IPS DF 4.7 (cell line): ENCODE measurements at regions not wholly inside any gene's neighbourhood (a gene's known extent, or its start where the extent isn't known, plus 50 kb on each side); places are given as distances from the start of the nearest gene placed in this dataset.

Source experiments
- DNase-seq: peaks from one replicate; pipeline ENCODE4 v3.0.0-alpha.2; 2013; ENCODE audit warnings: low spot score; ENCODE audit errors: extremely low read depth

GRCh38 chr4:17182888-17183287 is 284.4 kb upstream of the LDB2 start:
- DNase-seq: no peak

DNA sequence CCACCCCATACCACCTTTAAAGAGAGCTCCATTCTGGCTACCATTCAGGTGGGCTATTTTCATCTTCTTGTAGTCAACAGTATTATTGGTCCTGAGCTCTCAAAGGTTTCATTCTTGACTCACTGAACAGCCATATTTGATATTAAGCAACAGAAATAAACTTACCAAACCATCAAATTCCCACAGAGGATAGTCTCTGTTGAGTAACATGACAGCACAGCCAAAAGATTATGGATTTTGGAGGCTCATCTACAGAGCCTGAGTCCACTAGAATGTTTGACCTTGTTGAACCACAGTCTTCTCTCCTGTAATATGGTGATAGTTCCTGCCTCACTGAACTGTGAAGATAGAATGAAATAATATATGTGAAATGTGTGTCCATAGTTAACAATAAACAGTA is 276.3 kb upstream of the LDB2 start:
- DNase-seq: no peak

DNA sequence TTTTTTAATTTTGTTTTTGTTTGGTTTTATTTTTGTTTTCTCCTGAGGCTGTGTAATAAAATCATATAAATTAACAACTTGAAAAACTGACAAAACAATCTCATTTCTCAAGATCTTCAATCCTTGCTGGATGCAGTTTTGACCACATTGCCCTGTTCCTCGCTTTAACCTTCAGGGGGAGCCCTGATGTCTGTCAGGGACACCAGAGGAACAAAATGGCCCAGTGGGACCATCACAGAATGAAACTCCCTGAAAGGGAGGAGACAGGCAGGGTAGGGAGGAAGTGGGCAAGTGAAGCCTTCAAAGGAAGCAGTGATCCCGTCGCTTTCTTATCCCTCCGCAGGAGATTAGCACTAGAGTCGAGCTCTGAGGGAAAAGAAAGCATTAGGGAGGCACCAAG is 274.9 kb upstream of the LDB2 start:
- DNase-seq: peak; percentile 46

DNA sequence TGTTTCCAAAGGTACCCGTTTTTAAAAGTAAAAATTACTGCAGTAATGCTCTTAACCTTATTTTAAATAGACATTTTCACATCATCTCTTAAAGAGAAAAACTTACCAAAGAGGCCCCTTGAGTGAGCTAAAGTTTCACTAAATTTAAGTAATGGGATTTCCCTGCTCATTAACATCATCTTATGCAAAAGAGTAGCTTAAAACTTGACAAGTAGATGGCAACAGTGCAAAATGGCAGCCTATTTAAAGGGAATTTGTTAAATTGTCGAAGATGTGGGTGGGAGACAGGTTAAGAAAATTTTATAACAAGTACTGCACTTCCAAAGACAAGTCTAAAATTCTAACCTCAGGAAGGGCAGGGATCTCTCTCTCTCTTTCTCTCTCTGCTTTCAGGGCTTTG is 271.7 kb upstream of the LDB2 start:
- no peak for DNase-seq

GRCh38 chr4:17169699-17170098 is 271.3 kb upstream of the LDB2 start:
- DNase-seq: no peak

- no peak for DNase-seq
Observed at GRCh38 chr4:17168571-17168970, 270.1 kb upstream of the LDB2 start.

DNA sequence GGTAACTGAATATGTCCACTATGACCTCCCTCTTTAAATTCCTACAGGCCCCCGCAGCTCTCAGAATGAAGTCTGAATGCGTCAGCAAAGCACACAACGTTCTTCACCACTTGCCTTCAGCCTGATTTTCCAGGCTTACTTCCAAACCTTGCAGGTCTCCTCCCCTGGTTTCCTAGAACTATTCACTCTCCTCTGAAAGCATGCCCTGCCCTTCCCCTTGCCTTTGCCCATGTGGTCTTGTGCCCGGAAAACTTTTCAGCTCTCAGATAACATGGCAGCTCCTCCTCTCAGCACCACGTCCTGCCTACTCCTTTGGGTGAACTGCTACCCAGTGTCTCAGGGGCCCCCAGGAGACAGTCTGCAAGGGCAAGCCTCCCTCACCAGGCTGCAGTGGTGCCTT is 268.5 kb upstream of the LDB2 start:
- DNase-seq: no peak

GRCh38 chr4:17165286-17165685 is 266.8 kb upstream of the LDB2 start:
- no peak for DNase-seq

- DNase-seq: no peak
Observed at GRCh38 chr4:17164666-17165065, 266.2 kb upstream of the LDB2 start.

DNA sequence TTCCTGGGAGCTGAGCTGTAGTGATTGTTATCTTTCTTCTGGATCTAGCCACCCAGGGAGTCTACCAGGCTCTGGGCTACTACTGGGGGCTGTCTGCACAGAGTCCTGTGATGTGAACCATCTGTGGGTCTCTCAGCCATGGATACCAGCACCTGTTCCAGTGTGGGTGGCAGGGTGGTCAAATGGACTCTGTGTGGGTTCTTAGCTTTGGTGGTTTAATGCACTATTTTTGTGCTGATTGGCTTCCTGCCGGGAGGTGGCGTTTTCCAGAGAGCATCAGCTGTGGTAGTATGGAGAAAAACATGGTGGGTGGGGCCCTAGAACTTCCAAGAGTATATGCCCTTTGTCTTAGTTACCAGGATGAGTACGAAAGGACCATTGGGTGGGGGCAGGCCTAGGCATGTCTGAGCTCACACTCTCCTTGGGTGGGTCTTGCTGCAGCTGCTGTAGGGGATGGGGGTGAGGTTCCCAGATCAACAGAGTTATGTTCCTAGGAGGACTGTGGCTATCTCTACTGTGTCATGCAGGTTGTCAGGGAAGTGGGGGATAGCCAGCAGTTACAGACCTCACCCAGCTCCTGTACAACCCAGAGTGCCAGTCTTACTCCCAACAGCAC is 264.8 kb upstream of the LDB2 start:
- DNase-seq: no peak

DNA sequence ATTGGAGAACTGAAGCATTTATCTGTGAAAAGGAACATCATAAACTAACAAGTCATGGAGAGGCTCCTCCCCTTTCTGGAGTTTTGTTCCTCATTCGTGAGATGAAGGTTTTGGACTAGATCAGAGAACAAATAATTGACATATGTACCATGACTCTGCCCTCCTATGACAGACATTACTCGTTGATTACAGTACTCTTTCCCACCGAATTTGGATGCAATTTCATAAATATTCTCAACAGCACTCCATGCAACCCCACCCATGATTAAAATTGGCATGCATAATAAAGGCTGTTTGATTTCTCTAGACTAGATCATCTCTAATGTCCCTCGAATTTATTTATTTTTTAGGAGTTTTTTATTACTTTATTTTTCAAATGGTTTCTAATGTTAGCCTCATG is 258.9 kb upstream of the LDB2 start:
- no peak for DNase-seq

GRCh38 chr4:17155486-17155885 is 257.0 kb upstream of the LDB2 start:
- no peak for DNase-seq

DNA sequence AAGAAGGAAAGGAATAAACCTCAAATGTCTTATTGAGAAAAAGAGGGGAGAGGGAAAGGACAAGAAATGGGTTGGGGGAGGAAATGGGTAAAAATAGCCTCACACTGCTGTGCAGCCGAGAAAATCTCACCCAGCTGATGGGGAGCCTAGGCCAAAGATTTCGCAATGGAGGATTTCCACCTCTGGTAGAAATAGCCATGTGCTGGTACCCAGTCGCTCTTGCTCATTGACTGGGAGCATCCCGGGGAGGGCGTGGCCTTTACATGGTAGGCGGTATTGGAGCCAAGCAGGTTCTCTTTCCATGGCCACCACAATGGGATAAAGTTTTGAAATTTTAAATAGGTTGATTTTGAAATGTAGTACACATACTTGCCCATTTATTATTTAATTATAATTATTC is 255.1 kb upstream of the LDB2 start:
- no peak for DNase-seq

DNA sequence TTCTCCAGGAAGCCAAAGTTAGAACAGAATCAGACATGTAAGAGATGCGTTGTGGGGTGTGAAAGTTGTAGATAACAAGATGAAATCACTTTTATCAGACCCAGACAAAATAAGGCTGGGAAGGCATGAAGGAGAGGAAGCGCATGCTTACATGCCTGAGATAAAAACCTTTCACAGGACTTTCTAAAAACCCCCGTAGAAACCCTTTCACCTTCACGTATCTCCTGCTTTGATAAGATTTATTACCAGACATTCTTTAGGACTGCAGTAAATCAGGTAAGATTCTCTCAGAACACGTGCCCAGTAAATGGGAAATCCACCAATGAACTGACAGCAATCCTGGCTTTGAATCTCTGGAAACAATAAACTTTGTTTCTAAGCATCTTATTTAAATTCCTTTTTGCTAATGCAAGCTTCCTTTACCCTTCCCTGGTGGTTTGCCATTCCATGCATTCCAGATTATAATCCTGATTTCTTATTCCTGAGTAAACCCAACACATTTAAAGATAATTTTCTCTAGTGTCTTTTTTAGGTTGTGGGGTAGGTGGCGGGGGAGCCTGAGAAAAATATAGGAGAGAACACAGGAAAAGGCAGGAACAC is 254.6 kb upstream of the LDB2 start:
- no peak for DNase-seq

DNA sequence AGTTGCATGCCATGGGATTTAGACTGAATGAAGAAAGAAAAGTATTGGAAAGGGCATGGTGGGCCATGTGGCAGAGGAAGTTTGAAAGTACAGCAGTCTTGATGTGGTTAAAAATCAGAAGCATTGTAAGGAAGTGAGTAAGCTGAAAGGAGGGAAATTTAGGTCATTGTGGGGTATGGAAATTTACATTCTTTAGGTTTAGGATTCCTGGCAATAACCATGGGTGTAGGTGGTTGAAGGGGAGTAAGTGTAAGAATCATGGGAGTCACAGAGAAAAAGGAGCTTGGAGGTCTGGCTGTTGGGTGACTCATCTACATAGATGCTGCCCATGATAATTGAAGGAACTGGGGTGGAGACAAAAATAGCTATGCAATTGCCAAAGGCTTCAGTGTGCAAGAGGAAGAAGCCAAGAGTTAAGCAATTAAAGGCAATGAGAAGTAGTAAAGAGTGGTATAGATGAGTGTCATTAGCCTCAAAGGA is 243.8 kb upstream of the LDB2 start:
- DNase-seq: no peak

- no peak for DNase-seq
Observed at GRCh38 chr4:17138847-17139246, 240.4 kb upstream of the LDB2 start.

DNA sequence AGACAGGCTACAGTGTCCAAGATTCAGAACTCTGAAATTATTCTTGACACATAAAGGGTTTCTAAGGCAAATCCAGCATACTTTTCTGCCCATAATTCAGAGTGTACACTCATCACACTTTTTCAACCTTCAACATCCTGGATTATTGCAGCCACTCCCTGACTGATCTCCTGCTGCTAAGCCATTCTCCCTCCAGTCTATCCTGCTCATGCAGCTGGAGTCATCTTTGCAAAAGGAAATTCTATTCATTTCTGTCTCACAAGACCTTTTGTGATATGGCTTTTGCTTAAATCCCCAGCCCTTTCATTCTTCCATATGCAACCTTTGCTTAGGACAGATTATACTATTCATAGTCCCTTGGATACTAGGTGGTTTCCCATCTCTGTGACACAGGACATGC is 236.1 kb upstream of the LDB2 start:
- DNase-seq: no peak

DNA sequence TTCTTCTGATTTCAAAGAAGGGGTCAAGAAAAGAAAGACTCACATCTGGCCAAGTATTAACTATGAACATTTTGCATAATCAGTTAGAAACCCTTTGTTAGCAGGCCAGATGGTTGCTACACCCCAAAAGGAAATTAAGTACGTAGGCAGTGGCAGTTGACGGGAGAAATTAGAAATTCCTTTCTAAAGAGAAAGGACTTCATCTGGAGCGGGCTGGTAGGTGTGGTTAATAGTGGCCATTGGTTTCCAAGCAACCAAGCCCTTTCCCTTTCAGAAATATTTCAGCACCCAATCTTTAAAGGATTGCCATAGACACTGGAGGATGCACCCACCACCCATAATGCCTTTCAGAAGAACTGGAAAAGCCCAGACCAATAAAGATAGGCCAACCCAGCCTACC is 235.7 kb upstream of the LDB2 start:
- DNase-seq: no peak

DNA sequence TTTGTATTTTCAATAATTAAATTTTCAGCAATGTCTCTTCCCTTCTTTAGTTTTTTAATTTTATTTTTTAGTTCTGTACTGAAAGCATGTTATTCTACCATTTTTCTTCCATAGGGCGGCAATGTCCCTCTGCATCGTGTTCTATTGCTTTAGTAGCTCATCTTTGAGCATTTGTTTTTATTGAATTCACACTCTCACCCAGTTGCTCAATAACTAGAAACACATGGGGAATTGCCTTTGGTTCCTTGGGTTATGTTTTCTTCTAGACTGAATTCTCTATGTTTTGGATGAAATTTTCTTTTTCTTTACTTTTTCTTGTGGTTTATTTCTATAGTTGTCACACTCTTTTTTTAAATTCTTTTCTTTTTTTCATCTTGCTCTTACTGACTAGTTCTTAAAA is 233.8 kb upstream of the LDB2 start:
- DNase-seq: no peak

- DNase-seq: no peak
Observed at GRCh38 chr4:17128268-17128667, 229.8 kb upstream of the LDB2 start.

GRCh38 chr4:17126321-17126966 is 228.0 kb upstream of the LDB2 start:
- DNase-seq: no peak

- no peak for DNase-seq
Observed at GRCh38 chr4:17124767-17125166, 226.3 kb upstream of the LDB2 start.

- no peak for DNase-seq
Observed at GRCh38 chr4:17120761-17121160, 222.3 kb upstream of the LDB2 start.
